GM12892 (cell line): ENCODE measurements at regions not wholly inside any gene's neighbourhood (a gene's known extent, or its start where the extent isn't known, plus 50 kb on each side); places are given as distances from the start of the nearest gene placed in this dataset.

Source experiments
- DNase-seq: peaks from one replicate; pipeline ENCODE4 v3.0.0; 2011; ENCODE audit not compliant: insufficient read length
- FAIRE-seq: peaks from 2 replicates; lab custom pipeline; 2011; peaks lifted over from hg19 to GRCh38; lab: Jason Lieb, UNC
- POLR2A ChIP-seq: IDR thresholded peaks from 2 replicates; pipeline ENCODE4 v1.6.1; 2011; ENCODE audit warnings: low read depth, low read length, control low read depth
- POLR2AphosphoS5 ChIP-seq: IDR thresholded peaks from 2 replicates; pipeline ENCODE4 v1.6.1; 2011; ENCODE audit warnings: low read depth, low read length, control low read depth
- TAF1 ChIP-seq: IDR thresholded peaks from 2 replicates; pipeline ENCODE4 v1.6.1; 2011; ENCODE audit warnings: low read depth, mild to moderate bottlenecking, control low read depth, low read length, borderline replicate concordance

DNA sequence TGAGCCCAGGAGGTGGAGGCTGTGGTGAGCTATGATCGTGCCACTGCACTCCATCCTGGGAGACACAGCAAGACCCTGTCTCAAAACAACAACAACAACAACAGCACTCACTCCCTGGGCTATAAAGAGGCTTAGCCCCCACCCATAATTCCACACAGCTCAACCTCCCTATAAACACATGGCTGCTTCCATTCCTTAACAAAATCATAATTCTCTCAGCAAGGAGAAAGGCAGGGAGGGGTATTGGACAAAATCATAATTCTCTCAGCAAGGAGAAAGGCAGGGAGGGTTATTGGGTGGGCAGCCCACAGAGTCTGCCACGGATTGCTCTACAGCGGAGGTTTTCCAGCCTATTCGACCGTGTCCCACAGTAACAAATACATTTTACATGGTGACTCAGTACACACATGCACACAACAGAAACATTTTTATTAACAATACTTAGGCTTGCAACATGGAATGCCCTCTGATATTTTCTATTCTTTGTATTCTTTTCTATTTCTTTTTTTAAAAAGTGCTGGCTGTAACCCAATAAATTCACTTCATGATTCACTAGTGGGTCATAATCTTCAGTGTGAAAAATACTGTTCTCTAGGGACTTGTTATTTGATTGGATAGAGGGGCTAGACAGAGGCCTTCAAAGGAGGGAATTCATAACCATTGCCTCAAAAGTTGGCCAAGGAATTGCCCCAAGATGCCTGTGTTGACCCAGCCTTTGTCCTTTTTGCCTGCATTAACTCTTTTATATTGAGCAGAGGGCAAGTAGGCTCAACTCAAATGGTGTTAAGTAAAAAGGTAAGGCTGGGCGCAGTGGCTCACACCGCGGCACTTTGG, 50.6 kb upstream of the ZMYND8 start:
- no peak for DNase-seq
- no peak for FAIRE-seq
- no peak for TF ChIP-seq POLR2A
- no peak for TF ChIP-seq POLR2AphosphoS5
- TF ChIP-seq TAF1, result no peak

DNA sequence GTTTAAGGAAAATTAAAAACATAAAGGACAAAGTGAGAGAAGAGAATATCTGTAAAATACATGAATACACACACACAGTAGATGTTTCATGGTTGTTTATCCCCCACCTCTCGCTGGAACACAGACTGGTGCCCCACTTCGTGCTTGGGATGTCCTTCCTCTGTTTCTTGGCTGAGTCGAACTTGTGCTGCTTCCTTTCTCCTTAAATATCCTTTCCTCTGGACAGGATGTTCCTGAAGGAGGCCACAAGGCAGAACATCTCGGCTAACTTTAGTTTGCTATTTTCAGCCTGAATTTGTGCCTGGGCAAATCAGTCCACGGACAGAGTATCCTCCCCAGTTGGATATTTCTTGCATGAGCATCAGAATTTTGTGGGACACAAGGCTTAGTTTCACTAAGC, 54.7 kb upstream of the ZMYND8 start:
- DNase-seq, result no peak
- TF ChIP-seq POLR2A (no peak), TAF1 (no peak), POLR2AphosphoS5 (no peak)
- no peak for FAIRE-seq

DNA sequence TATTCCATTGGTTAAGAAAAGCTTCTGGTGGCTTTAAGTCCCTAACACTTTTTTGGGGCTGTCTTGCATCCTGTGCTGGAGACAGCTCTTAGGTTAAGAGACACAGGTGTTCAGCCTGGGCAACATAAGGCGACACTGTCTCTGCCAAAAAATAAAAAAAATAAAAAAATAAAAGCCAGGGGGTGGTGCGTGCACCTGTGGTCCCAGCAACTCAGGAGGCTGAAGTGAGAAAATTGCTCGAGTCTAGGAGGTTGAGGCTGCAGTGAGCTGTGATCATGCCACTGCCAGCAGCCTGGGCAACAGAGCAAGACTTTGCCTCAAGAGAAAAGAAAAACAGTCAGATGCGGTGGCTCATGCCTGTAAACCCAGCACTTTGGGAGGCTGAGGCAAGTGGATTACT, 55.6 kb upstream of the ZMYND8 start:
- FAIRE-seq, result no peak
- no peak for DNase-seq
- TF ChIP-seq POLR2A, result no peak
- TF ChIP-seq TAF1, result no peak
- no peak for TF ChIP-seq POLR2AphosphoS5

DNA sequence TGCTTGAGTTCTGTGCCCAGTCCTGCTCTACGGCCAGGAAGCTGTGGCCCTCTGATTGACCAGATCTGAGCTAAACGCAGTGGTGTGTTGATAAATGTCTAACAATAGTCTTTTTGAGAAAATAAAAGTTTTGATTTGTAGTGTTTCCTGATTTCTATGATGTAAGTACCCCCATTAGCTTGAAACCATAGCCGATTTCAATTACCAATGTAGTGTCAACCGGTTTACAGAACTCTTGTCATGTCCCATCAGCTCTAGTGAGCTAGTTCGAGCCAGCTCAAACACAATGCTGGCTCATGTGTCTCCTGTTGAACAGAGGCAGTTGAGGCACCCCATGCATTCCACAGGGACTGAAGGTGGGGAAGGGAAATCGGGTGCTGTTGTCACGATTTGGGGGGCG, 56.7 kb upstream of the ZMYND8 start:
- FAIRE-seq (peak; percentile 51), DNase-seq (no peak)
- no peak for TF ChIP-seq POLR2A
- TF ChIP-seq POLR2AphosphoS5, result no peak
- no peak for TF ChIP-seq TAF1

- FAIRE-seq (no peak), DNase-seq (no peak)
- TF ChIP-seq POLR2A (no peak), TAF1 (no peak), POLR2AphosphoS5 (no peak)
These were observed 61.0 kb upstream of the ZMYND8 start for GRCh38 chr20:47417245-47418068.

DNA sequence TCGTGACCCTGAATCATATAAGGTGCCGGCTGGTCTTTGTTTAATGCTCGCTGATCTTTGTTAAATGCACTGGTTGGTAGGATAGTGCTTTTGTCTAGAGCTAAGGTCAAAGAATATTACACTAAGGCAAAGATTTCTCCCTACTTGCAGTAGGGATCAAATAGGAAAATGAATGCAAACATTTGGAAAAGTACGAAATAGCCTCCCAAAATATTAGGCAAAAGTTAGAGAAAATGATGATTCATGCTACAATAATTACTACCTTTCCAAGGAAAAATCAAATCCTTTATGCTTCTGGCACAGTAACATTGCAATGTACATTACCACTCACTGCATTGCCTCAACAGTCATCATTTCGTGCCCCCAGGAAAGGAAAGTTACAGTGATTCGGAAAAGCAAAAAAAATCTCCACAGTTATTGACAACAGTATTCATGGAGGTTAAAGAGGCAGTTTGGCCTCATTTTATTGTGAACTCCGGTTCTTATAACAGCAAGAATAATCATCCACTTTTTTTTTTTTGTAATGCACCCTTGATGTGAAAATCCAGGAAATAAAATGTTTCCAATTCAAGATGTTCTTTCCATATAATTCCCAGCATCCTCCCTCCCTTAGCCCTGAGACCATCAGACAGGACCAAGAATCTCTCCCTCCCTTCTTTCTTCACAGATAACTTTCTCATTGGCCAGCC, 61.7 kb upstream of the ZMYND8 start:
- TF ChIP-seq POLR2A (no peak), POLR2AphosphoS5 (no peak), TAF1 (no peak)
- FAIRE-seq (no peak), DNase-seq (no peak)

- TF ChIP-seq TAF1 (no peak), POLR2AphosphoS5 (no peak), POLR2A (no peak)
- no peak for FAIRE-seq
- no peak for DNase-seq
These were observed 63.5 kb upstream of the ZMYND8 start for GRCh38 chr20:47419953-47420514.

DNA sequence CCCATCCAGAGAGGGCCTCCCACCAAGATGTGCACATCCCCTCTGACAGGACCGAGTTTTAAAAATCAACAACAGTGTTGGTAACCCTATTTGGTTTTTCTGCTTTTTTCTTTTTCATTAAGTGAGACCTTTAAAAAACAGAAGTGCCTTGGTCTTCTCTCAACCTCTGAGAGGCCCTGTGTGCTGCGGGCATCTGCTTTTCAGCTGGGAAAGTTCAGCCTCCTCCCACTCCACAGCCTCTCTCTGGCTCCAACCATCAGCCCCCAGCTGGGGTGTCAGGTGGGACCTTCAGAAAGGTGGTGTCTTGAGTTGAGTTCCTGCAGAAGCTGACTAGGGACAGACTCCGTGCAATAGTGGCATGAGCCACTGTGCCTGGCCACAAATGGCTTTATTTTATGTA, 64.6 kb upstream of the ZMYND8 start:
- DNase-seq, result no peak
- TF ChIP-seq TAF1 (no peak), POLR2A (no peak), POLR2AphosphoS5 (no peak)
- FAIRE-seq, result no peak

GRCh38 chr20:47423586-47423985, 67.1 kb upstream of the ZMYND8 start:
- FAIRE-seq, result no peak
- TF ChIP-seq POLR2AphosphoS5 (no peak), TAF1 (no peak), POLR2A (no peak)
- DNase-seq, result no peak

DNA sequence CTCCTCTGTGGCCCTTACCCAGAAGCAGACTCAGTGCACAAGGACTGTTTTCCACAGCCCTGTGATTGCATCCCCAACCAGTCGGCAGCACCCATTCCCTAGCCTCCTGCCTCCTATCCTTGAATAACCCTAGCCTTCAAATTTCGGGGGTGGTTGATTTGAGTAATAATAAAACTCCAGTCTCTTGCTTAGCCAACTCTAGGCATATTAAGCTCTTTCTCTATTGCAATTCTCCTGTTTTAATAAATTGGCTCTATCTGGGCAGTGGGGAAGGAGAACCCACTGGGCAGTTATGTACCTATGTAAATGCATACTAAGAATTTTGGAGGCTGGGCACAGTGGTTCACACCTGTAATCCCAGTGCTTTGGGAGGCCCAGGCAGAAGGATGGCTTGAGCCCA, 70.6 kb upstream of the ZMYND8 start:
- FAIRE-seq (no peak), DNase-seq (no peak)
- TF ChIP-seq POLR2AphosphoS5, result no peak
- no peak for TF ChIP-seq TAF1
- TF ChIP-seq POLR2A, result no peak

DNA sequence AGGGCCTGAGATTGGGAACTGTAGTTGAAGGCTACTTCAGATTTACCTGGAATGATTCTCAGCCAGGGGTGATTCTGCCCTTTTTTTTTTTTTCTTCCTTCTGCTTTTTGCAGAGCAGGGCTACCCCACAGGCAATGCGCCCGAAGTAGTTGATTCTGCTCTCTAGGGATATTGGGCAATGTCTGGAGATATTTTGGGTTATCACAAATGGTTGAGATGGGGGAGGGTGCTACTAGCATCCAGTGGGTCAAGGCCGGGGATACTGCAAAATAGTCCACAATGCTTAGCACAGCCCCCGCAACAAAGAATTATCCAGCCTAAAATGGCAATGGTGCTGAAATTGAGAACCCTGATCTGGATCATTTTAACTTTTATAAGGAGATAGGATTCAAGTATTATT, 71.2 kb upstream of the ZMYND8 start:
- FAIRE-seq, result no peak
- DNase-seq, result no peak
- no peak for TF ChIP-seq POLR2A
- no peak for TF ChIP-seq TAF1
- TF ChIP-seq POLR2AphosphoS5, result no peak
